ENCODE measurements at regions not wholly inside any gene's neighbourhood (a gene's known extent, or its start where the extent isn't known, plus 50 kb on each side); places are given as distances from the start of the nearest gene placed in this dataset.
"Not testable (repeated sequence)": the region's sequence is repeated elsewhere in the genome, so short reads cannot be mapped to it uniquely, and the experiment has no call there.

DNA sequence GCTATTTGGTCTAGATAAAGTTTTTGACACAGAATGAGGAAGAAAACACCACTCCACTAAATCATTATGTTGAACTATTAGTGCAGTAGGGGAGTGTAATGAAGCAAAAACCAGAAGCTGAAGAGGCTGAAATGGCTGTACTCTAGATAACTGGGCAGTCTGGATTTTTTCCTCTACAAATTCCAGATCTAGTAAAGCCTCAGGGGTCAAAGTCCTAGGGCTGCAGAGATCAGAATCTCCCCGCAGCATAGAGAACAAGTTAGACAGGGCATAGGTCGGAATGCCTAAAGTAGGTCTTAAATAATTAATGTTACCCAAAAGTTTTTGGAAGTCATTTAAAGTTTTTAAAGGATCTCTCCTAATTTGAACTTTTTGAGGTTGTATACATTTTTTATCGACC lies 180.9 kb downstream of the OTOP1 start:
- intact Hi-C loops (cut with micrococcal nuclease); H3K36me3 Mint-ChIP-seq; H3K27ac ChIP-seq (ENCODE audit: low read depth, low read length); ATAC-seq; H3K27me3 ChIP-seq (ENCODE audit: control insufficient read depth in 2 of 2, insufficient read depth in 2 of 2, low read length in 2 of 2); DNase-seq; CTCF ChIA-PET; H3K4me3 Mint-ChIP-seq; H3K36me3 ChIP-seq (ENCODE audit: control insufficient read depth in 2 of 3, insufficient read depth in 3 of 3, low read length in 3 of 3); POLR2A ChIA-PET; H3K27ac Mint-ChIP-seq; H3K4me1 ChIP-seq (ENCODE audit: control insufficient read depth in 2 of 2, insufficient read depth in 2 of 2, low read length in 2 of 2); H3K4me3 ChIP-seq (ENCODE audit: low read length); H3K9me3 ChIP-seq (ENCODE audit: control insufficient read depth in 2 of 3, low read length in 3 of 3): not testable (repeated sequence)
- Mint-ChIP-seq H3K9me3 (peaks cover 0 to 10% (median 4%) of the 10 kb centered on the region in 11 donors), H3K27me3 (peaks cover 47 to 66% (median 54%) of the 10 kb centered on the region in 5 donors), H3K4me1 (peaks cover 0 to 16% (median 13%) of the 10 kb centered on the region in 7 donors)

GRCh38 chr4:4046686-4047085 lies 180.0 kb downstream of the OTOP1 start:
- H3K9me3 ChIP-seq (ENCODE audit: control insufficient read depth in 2 of 3, low read length in 3 of 3); H3K4me3 ChIP-seq (ENCODE audit: low read length); ATAC-seq; CTCF ChIA-PET; H3K27me3 ChIP-seq (ENCODE audit: control insufficient read depth in 2 of 2, insufficient read depth in 2 of 2, low read length in 2 of 2); H3K4me1 ChIP-seq (ENCODE audit: control insufficient read depth in 2 of 2, insufficient read depth in 2 of 2, low read length in 2 of 2); POLR2A ChIA-PET; H3K36me3 ChIP-seq (ENCODE audit: control insufficient read depth in 2 of 3, insufficient read depth in 3 of 3, low read length in 3 of 3); H3K27ac Mint-ChIP-seq; intact Hi-C loops (cut with micrococcal nuclease); DNase-seq; H3K36me3 Mint-ChIP-seq; H3K9me3 Mint-ChIP-seq; H3K27ac ChIP-seq (ENCODE audit: low read depth, low read length): not testable (repeated sequence)
- peak overlapping the region in 2 of 10 donors; percentile 58 to 64 for H3K4me3 Mint-ChIP-seq
- H3K4me1 Mint-ChIP-seq = peaks cover 0 to 16% (median 13%) of the 10 kb centered on the region in 7 donors
- H3K27me3 Mint-ChIP-seq = peaks cover 46 to 64% (median 53%) of the 10 kb centered on the region in 5 donors

- POLR2A ChIA-PET; H3K27me3 ChIP-seq (ENCODE audit: control insufficient read depth in 2 of 2, insufficient read depth in 2 of 2, low read length in 2 of 2); ATAC-seq; H3K27ac Mint-ChIP-seq; CTCF ChIA-PET; H3K4me3 ChIP-seq (ENCODE audit: low read length); H3K4me1 ChIP-seq (ENCODE audit: control insufficient read depth in 2 of 2, insufficient read depth in 2 of 2, low read length in 2 of 2); H3K9me3 Mint-ChIP-seq; H3K9me3 ChIP-seq (ENCODE audit: control insufficient read depth in 2 of 3, low read length in 3 of 3); H3K36me3 ChIP-seq (ENCODE audit: control insufficient read depth in 2 of 3, insufficient read depth in 3 of 3, low read length in 3 of 3); H3K36me3 Mint-ChIP-seq; H3K27ac ChIP-seq (ENCODE audit: low read depth, low read length); intact Hi-C loops (cut with micrococcal nuclease); DNase-seq: not testable (repeated sequence)
- peaks cover 43 to 59% (median 49%) of the 10 kb centered on the region in 5 donors for H3K27me3 Mint-ChIP-seq
- peak overlapping the region in 7 of 10 donors; percentile 9 to 64 (median 39) for H3K4me3 Mint-ChIP-seq
- peaks cover 0 to 16% (median 13%) of the 10 kb centered on the region in 7 donors for H3K4me1 Mint-ChIP-seq
These were observed 179.5 kb downstream of the OTOP1 start for GRCh38 chr4:4047202-4047601.

DNA sequence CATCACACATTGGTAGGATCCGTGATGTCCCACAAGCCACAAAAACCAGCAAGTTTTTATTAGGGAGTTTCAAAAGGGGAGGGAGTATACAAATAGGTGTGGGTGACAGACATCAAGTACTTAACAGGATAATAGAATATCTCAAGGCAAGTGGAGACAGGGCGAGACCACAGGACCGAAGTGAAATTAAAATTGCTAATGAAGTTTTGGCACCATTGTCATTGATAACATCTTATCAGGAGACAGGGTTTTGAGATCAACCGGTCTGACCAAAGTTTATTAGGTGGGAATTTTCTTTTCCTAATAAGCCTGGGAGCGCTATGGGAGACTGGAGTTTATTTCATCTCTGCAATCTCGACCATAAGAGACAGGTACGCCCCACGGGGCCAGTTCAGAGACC lies 178.5 kb downstream of the OTOP1 start:
- intact Hi-C loops (cut with micrococcal nuclease); ATAC-seq; CTCF ChIA-PET; DNase-seq; H3K36me3 Mint-ChIP-seq; H3K27ac ChIP-seq (ENCODE audit: low read depth, low read length); H3K9me3 Mint-ChIP-seq; H3K27me3 ChIP-seq (ENCODE audit: control insufficient read depth in 2 of 2, insufficient read depth in 2 of 2, low read length in 2 of 2); H3K9me3 ChIP-seq (ENCODE audit: control insufficient read depth in 2 of 3, low read length in 3 of 3); POLR2A ChIA-PET; H3K27ac Mint-ChIP-seq; H3K36me3 ChIP-seq (ENCODE audit: control insufficient read depth in 2 of 3, insufficient read depth in 3 of 3, low read length in 3 of 3); H3K4me3 ChIP-seq (ENCODE audit: low read length); H3K4me1 ChIP-seq (ENCODE audit: control insufficient read depth in 2 of 2, insufficient read depth in 2 of 2, low read length in 2 of 2): not testable (repeated sequence)
- peaks cover 36 to 52% (median 45%) of the 10 kb centered on the region in 5 donors for H3K27me3 Mint-ChIP-seq
- H3K4me1 Mint-ChIP-seq = peaks cover 0 to 16% (median 13%) of the 10 kb centered on the region in 7 donors
- peak overlapping the region in 4 of 10 donors; percentile 7 to 58 (median 16) for H3K4me3 Mint-ChIP-seq

DNA sequence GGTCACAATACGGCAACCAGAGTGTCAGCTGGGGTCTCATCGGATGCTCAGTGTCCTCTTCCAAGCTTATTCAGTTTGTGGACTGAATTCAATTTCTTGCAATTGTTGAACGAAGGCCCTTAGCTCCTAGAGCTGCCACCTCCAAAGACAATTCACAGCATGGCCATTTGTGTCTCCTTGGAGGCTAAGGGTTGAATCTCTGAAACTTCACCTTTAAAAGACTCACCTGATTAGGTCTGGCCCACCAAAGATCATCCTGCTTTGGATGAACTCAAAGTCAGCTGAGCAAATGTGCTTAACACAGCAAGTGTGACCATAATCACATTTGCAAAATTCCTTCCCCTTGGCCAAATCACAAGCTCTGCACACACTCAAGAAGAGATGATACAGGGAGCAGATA lies 175.9 kb downstream of the OTOP1 start:
- H3K27ac Mint-ChIP-seq; H3K9me3 Mint-ChIP-seq; H3K27me3 ChIP-seq (ENCODE audit: control insufficient read depth in 2 of 2, insufficient read depth in 2 of 2, low read length in 2 of 2); H3K36me3 ChIP-seq (ENCODE audit: control insufficient read depth in 2 of 3, insufficient read depth in 3 of 3, low read length in 3 of 3); POLR2A ChIA-PET; H3K4me3 ChIP-seq (ENCODE audit: low read length); H3K27ac ChIP-seq (ENCODE audit: low read depth, low read length); DNase-seq; intact Hi-C loops (cut with micrococcal nuclease); H3K9me3 ChIP-seq (ENCODE audit: control insufficient read depth in 2 of 3, low read length in 3 of 3); H3K4me1 ChIP-seq (ENCODE audit: control insufficient read depth in 2 of 2, insufficient read depth in 2 of 2, low read length in 2 of 2); ATAC-seq; H3K4me3 Mint-ChIP-seq; CTCF ChIA-PET; H3K36me3 Mint-ChIP-seq: not testable (repeated sequence)
- peaks cover 0 to 16% (median 13%) of the 10 kb centered on the region in 7 donors for H3K4me1 Mint-ChIP-seq
- peaks cover 23 to 29% (median 27%) of the 10 kb centered on the region in 5 donors for H3K27me3 Mint-ChIP-seq

GRCh38 chr4:4052933-4053332 lies 173.8 kb downstream of the OTOP1 start:
- H3K9me3 ChIP-seq (ENCODE audit: control insufficient read depth in 2 of 3, low read length in 3 of 3); H3K9me3 Mint-ChIP-seq; H3K27ac Mint-ChIP-seq; ATAC-seq; POLR2A ChIA-PET; intact Hi-C loops (cut with micrococcal nuclease); H3K36me3 Mint-ChIP-seq; H3K4me3 Mint-ChIP-seq; H3K4me3 ChIP-seq (ENCODE audit: low read length); H3K27ac ChIP-seq (ENCODE audit: low read depth, low read length); H3K27me3 ChIP-seq (ENCODE audit: control insufficient read depth in 2 of 2, insufficient read depth in 2 of 2, low read length in 2 of 2); CTCF ChIA-PET; H3K4me1 ChIP-seq (ENCODE audit: control insufficient read depth in 2 of 2, insufficient read depth in 2 of 2, low read length in 2 of 2); H3K36me3 ChIP-seq (ENCODE audit: control insufficient read depth in 2 of 3, insufficient read depth in 3 of 3, low read length in 3 of 3); DNase-seq; H3K4me1 Mint-ChIP-seq: not testable (repeated sequence)
- H3K27me3 Mint-ChIP-seq = peaks cover 8 to 19% (median 12%) of the 10 kb centered on the region in 5 donors

DNA sequence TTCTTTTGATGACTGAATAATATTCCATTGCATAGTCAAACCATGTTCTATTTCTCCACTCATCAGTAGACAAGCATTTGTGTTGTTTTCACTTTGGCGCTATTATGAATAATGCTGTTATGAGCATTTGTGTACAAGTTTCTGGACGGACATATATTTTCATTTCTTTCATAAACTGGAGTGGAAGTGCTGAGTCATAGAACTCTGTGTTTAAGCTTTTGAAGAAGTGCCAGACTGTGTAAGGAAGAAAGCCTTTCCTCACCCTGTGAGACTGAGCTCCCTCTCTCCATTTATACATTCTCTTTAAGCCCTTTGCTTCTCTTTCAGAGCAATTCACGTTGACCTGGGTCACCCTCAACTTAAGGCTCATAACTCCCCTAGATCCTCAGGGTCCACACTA lies 169.5 kb downstream of the OTOP1 start:
- peaks cover 0 to 15% (median 4%) of the 10 kb centered on the region in 11 donors for H3K9me3 Mint-ChIP-seq
- H3K27ac Mint-ChIP-seq; intact Hi-C loops (cut with micrococcal nuclease); H3K27ac ChIP-seq (ENCODE audit: low read depth, low read length); H3K4me3 ChIP-seq (ENCODE audit: low read length); H3K4me1 ChIP-seq (ENCODE audit: control insufficient read depth in 2 of 2, insufficient read depth in 2 of 2, low read length in 2 of 2); H3K9me3 ChIP-seq (ENCODE audit: control insufficient read depth in 2 of 3, low read length in 3 of 3); ATAC-seq; H3K36me3 ChIP-seq (ENCODE audit: control insufficient read depth in 2 of 3, insufficient read depth in 3 of 3, low read length in 3 of 3); H3K4me1 Mint-ChIP-seq; H3K4me3 Mint-ChIP-seq; DNase-seq; H3K36me3 Mint-ChIP-seq; H3K27me3 ChIP-seq (ENCODE audit: control insufficient read depth in 2 of 2, insufficient read depth in 2 of 2, low read length in 2 of 2); CTCF ChIA-PET; POLR2A ChIA-PET: not testable (repeated sequence)
- H3K27me3 Mint-ChIP-seq = peaks cover 0 to 20% (median 17%) of the 10 kb centered on the region in 5 donors

Measured in naive thymus-derived CD4-positive, alpha-beta T cell (primary cell).